ENCODE measurements at regions not wholly inside any gene's neighbourhood (a gene's known extent, or its start where the extent isn't known, plus 50 kb on each side); places are given as distances from the start of the nearest gene placed in this dataset.

DNA sequence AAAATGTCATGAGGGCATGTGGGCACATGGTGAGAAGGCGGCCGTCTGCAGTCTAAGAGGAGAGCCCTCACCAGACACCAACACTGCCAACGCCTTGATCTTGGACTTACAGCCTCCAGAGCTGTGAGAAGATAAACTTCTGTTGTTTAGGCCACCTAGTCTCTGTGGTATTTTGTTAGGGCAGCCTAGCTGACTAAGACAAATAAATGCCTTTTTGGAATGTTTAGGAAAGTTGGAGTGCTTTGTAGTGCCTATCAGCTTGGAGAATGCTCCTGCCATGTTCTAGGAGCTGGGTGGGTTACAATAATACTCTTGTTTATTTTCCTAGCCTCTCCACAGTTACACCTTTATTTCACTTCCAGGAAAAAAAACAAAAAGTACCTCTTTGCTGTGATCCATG lies 92.0 kb downstream of the SPP2 start:
- no peaks in the 10 kb centered on the region for H3K79me2 ChIP-seq (replicated peaks; ENCODE audit: insufficient read depth)
- TF ChIP-seq JUNB (IDR thresholded peaks at IDR 0.05; ENCODE audit: unreplicated experiment): no peak
- no peak for TF ChIP-seq STAT1 (IDR thresholded peaks at IDR 0.05; ENCODE audit: unreplicated experiment)
- no peak for TF ChIP-seq EZH2phosphoT487 (IDR thresholded peaks at IDR 0.05; ENCODE audit: unreplicated experiment)
- TF ChIP-seq POLR2AphosphoS5 (IDR thresholded peaks at IDR 0.05; ENCODE audit: low read depth): no peak
- TF ChIP-seq ZNF114 (CRISPR knock-in tag; IDR thresholded peaks at IDR 0.05): no peak
- TF ChIP-seq, protein P1, sequence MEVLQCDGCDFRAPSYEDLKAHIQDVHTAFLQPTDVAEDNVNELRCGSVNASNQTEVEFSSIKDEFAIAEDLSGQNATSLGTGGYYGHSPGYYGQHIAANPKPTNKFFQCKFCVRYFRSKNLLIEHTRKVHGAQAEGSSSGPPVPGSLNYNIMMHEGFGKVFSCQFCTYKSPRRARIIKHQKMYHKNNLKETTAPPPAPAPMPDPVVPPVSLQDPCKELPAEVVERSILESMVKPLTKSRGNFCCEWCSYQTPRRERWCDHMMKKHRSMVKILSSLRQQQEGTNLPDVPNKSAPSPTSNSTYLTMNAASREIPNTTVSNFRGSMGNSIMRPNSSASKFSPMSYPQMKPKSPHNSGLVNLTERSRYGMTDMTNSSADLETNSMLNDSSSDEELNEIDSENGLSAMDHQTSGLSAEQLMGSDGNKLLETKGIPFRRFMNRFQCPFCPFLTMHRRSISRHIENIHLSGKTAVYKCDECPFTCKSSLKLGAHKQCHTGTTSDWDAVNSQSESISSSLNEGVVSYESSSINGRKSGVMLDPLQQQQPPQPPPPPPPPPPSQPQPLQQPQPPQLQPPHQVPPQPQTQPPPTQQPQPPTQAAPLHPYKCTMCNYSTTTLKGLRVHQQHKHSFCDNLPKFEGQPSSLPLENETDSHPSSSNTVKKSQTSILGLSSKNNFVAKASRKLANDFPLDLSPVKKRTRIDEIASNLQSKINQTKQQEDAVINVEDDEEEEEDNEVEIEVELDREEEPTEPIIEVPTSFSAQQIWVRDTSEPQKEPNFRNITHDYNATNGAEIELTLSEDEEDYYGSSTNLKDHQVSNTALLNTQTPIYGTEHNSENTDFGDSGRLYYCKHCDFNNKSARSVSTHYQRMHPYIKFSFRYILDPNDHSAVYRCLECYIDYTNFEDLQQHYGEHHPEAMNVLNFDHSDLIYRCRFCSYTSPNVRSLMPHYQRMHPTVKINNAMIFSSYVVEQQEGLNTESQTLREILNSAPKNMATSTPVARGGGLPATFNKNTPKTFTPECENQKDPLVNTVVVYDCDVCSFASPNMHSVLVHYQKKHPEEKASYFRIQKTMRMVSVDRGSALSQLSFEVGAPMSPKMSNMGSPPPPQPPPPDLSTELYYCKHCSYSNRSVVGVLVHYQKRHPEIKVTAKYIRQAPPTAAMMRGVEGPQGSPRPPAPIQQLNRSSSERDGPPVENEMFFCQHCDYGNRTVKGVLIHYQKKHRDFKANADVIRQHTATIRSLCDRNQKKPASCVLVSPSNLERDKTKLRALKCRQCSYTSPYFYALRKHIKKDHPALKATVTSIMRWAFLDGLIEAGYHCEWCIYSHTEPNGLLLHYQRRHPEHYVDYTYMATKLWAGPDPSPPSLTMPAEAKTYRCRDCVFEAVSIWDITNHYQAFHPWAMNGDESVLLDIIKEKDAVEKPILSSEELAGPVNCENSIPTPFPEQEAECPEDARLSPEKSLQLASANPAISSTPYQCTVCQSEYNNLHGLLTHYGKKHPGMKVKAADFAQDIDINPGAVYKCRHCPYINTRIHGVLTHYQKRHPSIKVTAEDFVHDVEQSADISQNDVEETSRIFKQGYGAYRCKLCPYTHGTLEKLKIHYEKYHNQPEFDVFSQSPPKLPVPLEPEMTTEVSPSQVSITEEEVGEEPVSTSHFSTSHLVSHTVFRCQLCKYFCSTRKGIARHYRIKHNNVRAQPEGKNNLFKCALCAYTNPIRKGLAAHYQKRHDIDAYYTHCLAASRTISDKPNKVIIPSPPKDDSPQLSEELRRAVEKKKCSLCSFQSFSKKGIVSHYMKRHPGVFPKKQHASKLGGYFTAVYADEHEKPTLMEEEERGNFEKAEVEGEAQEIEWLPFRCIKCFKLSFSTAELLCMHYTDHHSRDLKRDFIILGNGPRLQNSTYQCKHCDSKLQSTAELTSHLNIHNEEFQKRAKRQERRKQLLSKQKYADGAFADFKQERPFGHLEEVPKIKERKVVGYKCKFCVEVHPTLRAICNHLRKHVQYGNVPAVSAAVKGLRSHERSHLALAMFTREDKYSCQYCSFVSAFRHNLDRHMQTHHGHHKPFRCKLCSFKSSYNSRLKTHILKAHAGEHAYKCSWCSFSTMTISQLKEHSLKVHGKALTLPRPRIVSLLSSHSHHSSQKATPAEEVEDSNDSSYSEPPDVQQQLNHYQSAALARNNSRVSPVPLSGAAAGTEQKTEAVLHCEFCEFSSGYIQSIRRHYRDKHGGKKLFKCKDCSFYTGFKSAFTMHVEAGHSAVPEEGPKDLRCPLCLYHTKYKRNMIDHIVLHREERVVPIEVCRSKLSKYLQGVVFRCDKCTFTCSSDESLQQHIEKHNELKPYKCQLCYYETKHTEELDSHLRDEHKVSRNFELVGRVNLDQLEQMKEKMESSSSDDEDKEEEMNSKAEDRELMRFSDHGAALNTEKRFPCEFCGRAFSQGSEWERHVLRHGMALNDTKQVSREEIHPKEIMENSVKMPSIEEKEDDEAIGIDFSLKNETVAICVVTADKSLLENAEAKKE (CRISPR knock-in tag; IDR thresholded peaks at IDR 0.05): no peak
- TF ChIP-seq ZNF331 (CRISPR knock-in tag; IDR thresholded peaks at IDR 0.05; ENCODE audit: low read depth): no peak
- TF ChIP-seq, protein P2, sequence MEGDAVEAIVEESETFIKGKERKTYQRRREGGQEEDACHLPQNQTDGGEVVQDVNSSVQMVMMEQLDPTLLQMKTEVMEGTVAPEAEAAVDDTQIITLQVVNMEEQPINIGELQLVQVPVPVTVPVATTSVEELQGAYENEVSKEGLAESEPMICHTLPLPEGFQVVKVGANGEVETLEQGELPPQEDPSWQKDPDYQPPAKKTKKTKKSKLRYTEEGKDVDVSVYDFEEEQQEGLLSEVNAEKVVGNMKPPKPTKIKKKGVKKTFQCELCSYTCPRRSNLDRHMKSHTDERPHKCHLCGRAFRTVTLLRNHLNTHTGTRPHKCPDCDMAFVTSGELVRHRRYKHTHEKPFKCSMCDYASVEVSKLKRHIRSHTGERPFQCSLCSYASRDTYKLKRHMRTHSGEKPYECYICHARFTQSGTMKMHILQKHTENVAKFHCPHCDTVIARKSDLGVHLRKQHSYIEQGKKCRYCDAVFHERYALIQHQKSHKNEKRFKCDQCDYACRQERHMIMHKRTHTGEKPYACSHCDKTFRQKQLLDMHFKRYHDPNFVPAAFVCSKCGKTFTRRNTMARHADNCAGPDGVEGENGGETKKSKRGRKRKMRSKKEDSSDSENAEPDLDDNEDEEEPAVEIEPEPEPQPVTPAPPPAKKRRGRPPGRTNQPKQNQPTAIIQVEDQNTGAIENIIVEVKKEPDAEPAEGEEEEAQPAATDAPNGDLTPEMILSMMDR (conservative IDR thresholded peaks at IDR 0.05; ENCODE audit: low read depth in 2 of 2): no peak
- no peak for TF ChIP-seq NANOG (IDR thresholded peaks at IDR 0.05; ENCODE audit: borderline replicate concordance)
- TF ChIP-seq, protein P3, sequence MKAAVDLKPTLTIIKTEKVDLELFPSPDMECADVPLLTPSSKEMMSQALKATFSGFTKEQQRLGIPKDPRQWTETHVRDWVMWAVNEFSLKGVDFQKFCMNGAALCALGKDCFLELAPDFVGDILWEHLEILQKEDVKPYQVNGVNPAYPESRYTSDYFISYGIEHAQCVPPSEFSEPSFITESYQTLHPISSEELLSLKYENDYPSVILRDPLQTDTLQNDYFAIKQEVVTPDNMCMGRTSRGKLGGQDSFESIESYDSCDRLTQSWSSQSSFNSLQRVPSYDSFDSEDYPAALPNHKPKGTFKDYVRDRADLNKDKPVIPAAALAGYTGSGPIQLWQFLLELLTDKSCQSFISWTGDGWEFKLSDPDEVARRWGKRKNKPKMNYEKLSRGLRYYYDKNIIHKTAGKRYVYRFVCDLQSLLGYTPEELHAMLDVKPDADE (IDR thresholded peaks at IDR 0.05): no peak
- TF ChIP-seq, protein P4, sequence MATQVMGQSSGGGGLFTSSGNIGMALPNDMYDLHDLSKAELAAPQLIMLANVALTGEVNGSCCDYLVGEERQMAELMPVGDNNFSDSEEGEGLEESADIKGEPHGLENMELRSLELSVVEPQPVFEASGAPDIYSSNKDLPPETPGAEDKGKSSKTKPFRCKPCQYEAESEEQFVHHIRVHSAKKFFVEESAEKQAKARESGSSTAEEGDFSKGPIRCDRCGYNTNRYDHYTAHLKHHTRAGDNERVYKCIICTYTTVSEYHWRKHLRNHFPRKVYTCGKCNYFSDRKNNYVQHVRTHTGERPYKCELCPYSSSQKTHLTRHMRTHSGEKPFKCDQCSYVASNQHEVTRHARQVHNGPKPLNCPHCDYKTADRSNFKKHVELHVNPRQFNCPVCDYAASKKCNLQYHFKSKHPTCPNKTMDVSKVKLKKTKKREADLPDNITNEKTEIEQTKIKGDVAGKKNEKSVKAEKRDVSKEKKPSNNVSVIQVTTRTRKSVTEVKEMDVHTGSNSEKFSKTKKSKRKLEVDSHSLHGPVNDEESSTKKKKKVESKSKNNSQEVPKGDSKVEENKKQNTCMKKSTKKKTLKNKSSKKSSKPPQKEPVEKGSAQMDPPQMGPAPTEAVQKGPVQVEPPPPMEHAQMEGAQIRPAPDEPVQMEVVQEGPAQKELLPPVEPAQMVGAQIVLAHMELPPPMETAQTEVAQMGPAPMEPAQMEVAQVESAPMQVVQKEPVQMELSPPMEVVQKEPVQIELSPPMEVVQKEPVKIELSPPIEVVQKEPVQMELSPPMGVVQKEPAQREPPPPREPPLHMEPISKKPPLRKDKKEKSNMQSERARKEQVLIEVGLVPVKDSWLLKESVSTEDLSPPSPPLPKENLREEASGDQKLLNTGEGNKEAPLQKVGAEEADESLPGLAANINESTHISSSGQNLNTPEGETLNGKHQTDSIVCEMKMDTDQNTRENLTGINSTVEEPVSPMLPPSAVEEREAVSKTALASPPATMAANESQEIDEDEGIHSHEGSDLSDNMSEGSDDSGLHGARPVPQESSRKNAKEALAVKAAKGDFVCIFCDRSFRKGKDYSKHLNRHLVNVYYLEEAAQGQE (IDR thresholded peaks at IDR 0.05; ENCODE audit: unreplicated experiment): no peak
- no peak for TF ChIP-seq EZH2 (IDR thresholded peaks at IDR 0.05; ENCODE audit: low read depth, unreplicated experiment)
- TF ChIP-seq CREB1 (CRISPR knock-in tag; IDR thresholded peaks at IDR 0.05; ENCODE audit: low read depth): no peak
- H3K36me3 Mint-ChIP-seq (ENCODE audit: low read depth): no peaks in the 10 kb centered on the region
- H3K4me1 Mint-ChIP-seq: no peaks in the 10 kb centered on the region
- no peak overlapping the region for H2AFZ ChIP-seq
- H3K4me3 Mint-ChIP-seq: no peak overlapping the region
- no peaks in the 10 kb centered on the region for H3F3A ChIP-seq (replicated peaks; ENCODE audit: low read depth)
- H4K20me1 ChIP-seq (replicated peaks; ENCODE audit: insufficient read depth): no peaks in the 10 kb centered on the region
- DNase-seq (ENCODE audit: low spot score) (no peak), ATAC-seq (no peak)
- H3K27me3 ChIP-seq (ENCODE audit: insufficient read depth): no peaks in the 10 kb centered on the region
- H3K27ac Mint-ChIP-seq: no peak overlapping the region
- no peaks in the 10 kb centered on the region for H3K4me1 ChIP-seq (ENCODE audit: insufficient read depth)
- no peaks in the 10 kb centered on the region for H3K36me3 ChIP-seq (ENCODE audit: insufficient read depth)
- no peak overlapping the region for H3K4me2 ChIP-seq
- no peaks in the 10 kb centered on the region for H3K9me3 Mint-ChIP-seq
- no peak overlapping the region for H3K4me3 ChIP-seq
- 0 out of 2 replicates have a peak, but pooled peaks cover 14% of the 10 kb centered on the region for H3K9me2 ChIP-seq (ENCODE audit: insufficient read depth)
- no peak overlapping the region for H3K27ac ChIP-seq (ENCODE audit: low read depth)
- H3K27me3 Mint-ChIP-seq (ENCODE audit: insufficient read depth, low read depth, poor library complexity): peaks cover 6% of the 10 kb centered on the region
